HCT116 (cell line): ENCODE measurements at regions not wholly inside any gene's neighbourhood (a gene's known extent, or its start where the extent isn't known, plus 50 kb on each side); places are given as distances from the start of the nearest gene placed in this dataset.

Experiments used
- ATAC-seq: fragments of 200-7000 bp; cut with Tn5 transposase; 2 replicates; pipeline ENCODE4 v1.9.1; 2020; ENCODE audit warnings: mild to moderate bottlenecking, moderate library complexity
- BruUV-seq: library from RNA; stranded (reverse); fragments of 400-500 nt; replicated peaks from 2 replicates; lab custom pipeline; 2021; lab: Mats Ljungman, UMichigan
- CTCF ChIA-PET: fragments of 300-600 bp; sonication (Branson Sonifier 250); formaldehyde crosslinking; loops from one replicate; lab custom pipeline; 2021; ENCODE audit warnings: antibody characterized with exemption; lab: Charles Lee
- POLR2A ChIA-PET: fragments of 300-600, 350-600 bp; sonication (Branson Sonifier 250); formaldehyde crosslinking; loops from one replicate; lab custom pipeline; 2021; ENCODE audit warnings: antibody characterized with exemption; lab: Charles Lee
- RAD21 ChIA-PET, 2 experiments: fragments of 300-600 bp; sonication (Branson Sonifier 250); formaldehyde crosslinking; loops; one replicate each; lab custom pipeline; 2023; ENCODE audit warnings: low total read pairs in 2 of 2; ENCODE audit not compliant: uncharacterized antibody in 2 of 2, unreplicated experiment in 2 of 2, low non-redundant PET in 1 of 2; lab: Charles Lee
- DNase-seq: peaks from one replicate; pipeline ENCODE4 v3.0.0-alpha.2; 2010; ENCODE audit warnings: low read depth, low spot score
- H2AFZ ChIP-seq: fragments of 200-600 bp; shearing (Covaris generic), sonication (generic); 2 replicates; pipeline ENCODE4 v1.6.1; 2017; ENCODE audit warnings: low read depth, mixed run types, mixed read lengths, antibody characterized with exemption, low read length; ENCODE audit not compliant: poor library complexity, severe bottlenecking
- H3K27ac ChIP-seq: 2 replicates; pipeline ENCODE4 v1.5.1; 2012; ENCODE audit warnings: low read depth, low read length
- H3K27me3 ChIP-seq: fragments of 200-600 bp; sonication (generic); 2 replicates; pipeline ENCODE4 v1.6.1; 2016; ENCODE audit warnings: mixed run types, low read length, mixed read lengths; ENCODE audit not compliant: insufficient read depth
- H3K36me3 ChIP-seq, 2 experiments: fragments of 200-500 bp in 1 of 2; fragments of 200-600 bp in 1 of 2; sonication (Bioruptor generic) in 1 of 2; sonication (generic) in 1 of 2; 2 replicates each; pipeline versions ENCODE4 v1.5.1 to v1.6.1; 2014 to 2016; ENCODE audit warnings: low read length in 2 of 2, inconsistent platforms in 1 of 2, mixed read lengths in 1 of 2, mixed run types in 1 of 2; ENCODE audit not compliant: insufficient read depth in 2 of 2, control insufficient read depth in 1 of 2
- H3K4me1 ChIP-seq, 2 experiments: fragments of 200-600 bp in 1 of 2; sonication (generic) in 1 of 2; 2 replicates each; pipeline versions ENCODE4 v1.5.1 to v1.6.1; 2012 to 2017; ENCODE audit warnings: low read length in 2 of 2, inconsistent platforms in 1 of 2, mild to moderate bottlenecking in 1 of 2, mixed read lengths in 1 of 2, mixed run types in 1 of 2, moderate library complexity in 1 of 2; ENCODE audit not compliant: insufficient read depth in 2 of 2, control insufficient read depth in 1 of 2
- H3K4me2 ChIP-seq: fragments of 200-600 bp; sonication (generic); 2 replicates; pipeline ENCODE4 v1.6.1; 2017; ENCODE audit warnings: mixed run types, low read length, mixed read lengths
- H3K4me3 ChIP-seq, 2 experiments: fragments of 200-600 bp in 1 of 2; sonication (generic) in 1 of 2; replicated peaks in 1 of 2; 2 replicates each; pipeline ENCODE4 v1.5.1; 2011 to 2016; ENCODE audit warnings: low read length in 2 of 2, control low read depth in 1 of 2, low read depth in 1 of 2, mild to moderate bottlenecking in 1 of 2, mixed read lengths in 1 of 2, mixed run types in 1 of 2
- H3K79me2 ChIP-seq: fragments of 200-600 bp; sonication (generic); 2 replicates; pipeline ENCODE4 v1.6.1; 2017; ENCODE audit warnings: mild to moderate bottlenecking, mixed run types, low read length, moderate library complexity, mixed read lengths; ENCODE audit not compliant: insufficient read depth
- H3K9ac ChIP-seq: fragments of 200-600 bp; sonication (generic); 2 replicates; pipeline ENCODE4 v1.6.1; 2016; ENCODE audit warnings: low read length, mixed read lengths
- H3K9me2 ChIP-seq: fragments of 200-600 bp; sonication (generic), shearing (Covaris generic); 2 replicates; pipeline ENCODE4 v1.6.1; 2017; ENCODE audit warnings: mixed run types, mild to moderate bottlenecking, moderate library complexity; ENCODE audit not compliant: insufficient read depth
- H3K9me3 ChIP-seq, 2 experiments: fragments of 200-500 bp in 1 of 2; fragments of 200-600 bp in 1 of 2; sonication (Bioruptor generic) in 1 of 2; sonication (generic) in 1 of 2; 2 replicates each; pipeline ENCODE4 v1.6.1; 2014 to 2017; ENCODE audit warnings: low read length in 2 of 2, mixed read lengths in 2 of 2, inconsistent platforms in 1 of 2, low read depth in 1 of 2, mild to moderate bottlenecking in 1 of 2, mixed run types in 1 of 2, moderate library complexity in 1 of 2; ENCODE audit not compliant: control insufficient read depth in 1 of 2, insufficient read depth in 1 of 2
- H4K20me1 ChIP-seq: fragments of 200-600 bp; sonication (generic), shearing (Covaris generic); 2 replicates; pipeline ENCODE4 v1.6.1; 2017; ENCODE audit warnings: mixed run types, mild to moderate bottlenecking, moderate library complexity; ENCODE audit not compliant: insufficient read depth
- FOSL1 ChIP-seq: IDR thresholded peaks from 2 replicates; pipeline ENCODE4 v1.6.1; 2012; ENCODE audit warnings: low read depth
- POLR2A ChIP-seq: IDR thresholded peaks from 2 replicates; pipeline ENCODE4 v1.7.0; 2011; ENCODE audit warnings: borderline replicate concordance; ENCODE audit not compliant: insufficient read depth, insufficient read length; ENCODE audit errors: extremely low read depth
- RAD21 ChIP-seq: IDR thresholded peaks from 2 replicates; pipeline ENCODE4 v1.6.1; 2012; ENCODE audit warnings: low read depth, mild to moderate bottlenecking
- SP1 ChIP-seq: IDR thresholded peaks from 2 replicates; pipeline ENCODE4 v1.6.1; 2012; ENCODE audit warnings: low read depth
- YY1 ChIP-seq: IDR thresholded peaks from 2 replicates; pipeline ENCODE4 v1.6.1; 2011; ENCODE audit warnings: low read length, low read depth, moderate library complexity, mild to moderate bottlenecking; ENCODE audit not compliant: insufficient replicate concordance; ENCODE audit errors: extremely low read depth
- ZFX ChIP-seq: fragments of 450-650 bp; IDR thresholded peaks from 2 replicates; pipeline ENCODE4 v1.6.1; 2017
- intact Hi-C: fragments of 100-400 bp; cut with micrococcal nuclease; formaldehyde crosslinking; loops from 2 replicates; pipeline ENCODE4 v1.10.0; 2022
- TF ChIP-seq, protein P1 (sequence below): IDR thresholded peaks from 2 replicates; pipeline ENCODE4 v1.6.1; 2011; ENCODE audit warnings: mild to moderate bottlenecking, low read length, moderate library complexity; ENCODE audit not compliant: insufficient replicate concordance; ENCODE audit errors: extremely low read depth
- TF ChIP-seq, protein P2 (sequence below): IDR thresholded peaks from 2 replicates; pipeline ENCODE4 v1.6.1; 2012

DNA sequence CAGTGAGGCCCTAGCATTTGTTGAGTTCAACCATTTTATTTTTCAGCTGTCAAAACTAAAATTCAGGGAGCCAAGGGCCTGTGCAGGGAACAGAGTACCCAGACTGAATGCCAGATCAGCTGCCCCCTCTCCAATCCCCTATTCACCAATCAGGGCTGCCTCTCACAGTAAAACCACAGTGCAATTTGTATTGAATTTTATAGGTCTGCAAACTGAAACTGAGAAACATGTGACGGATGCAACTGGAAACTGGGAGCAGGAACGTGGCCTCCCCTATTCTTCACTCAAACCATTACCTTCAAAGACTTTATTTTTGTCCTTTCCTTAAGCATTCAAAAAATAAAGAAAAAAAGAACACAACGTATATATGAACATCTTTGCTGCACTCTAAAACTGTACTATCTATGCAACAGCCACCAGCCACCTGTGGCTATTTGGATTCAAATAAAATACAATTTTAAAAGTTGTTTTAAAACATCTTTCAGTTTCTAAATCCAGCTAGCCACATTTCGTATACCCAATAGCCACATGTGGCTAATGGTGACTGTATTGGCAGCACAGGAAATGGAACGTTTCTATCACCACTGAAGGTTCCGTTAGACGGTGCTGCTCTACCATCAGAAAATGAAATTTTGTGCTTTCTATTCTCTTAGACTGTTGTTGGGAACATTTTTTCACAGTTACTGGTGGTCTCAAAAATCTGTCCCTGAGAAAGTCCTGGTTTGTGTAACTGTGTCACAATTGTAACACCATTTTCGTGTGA lies 371.3 kb upstream of the FAR2 start:
- no TSS peak for BruUV-seq
- H3K4me1 ChIP-seq = no peaks in the 10 kb centered on the region
- H3K9me3 ChIP-seq = no peaks in the 10 kb centered on the region
- TF ChIP-seq FOSL1 (no peak), POLR2A (no peak), ZFX (no peak), SP1 (no peak), YY1 (no peak), RAD21 (no peak)
- TF ChIP-seq, protein P1, sequence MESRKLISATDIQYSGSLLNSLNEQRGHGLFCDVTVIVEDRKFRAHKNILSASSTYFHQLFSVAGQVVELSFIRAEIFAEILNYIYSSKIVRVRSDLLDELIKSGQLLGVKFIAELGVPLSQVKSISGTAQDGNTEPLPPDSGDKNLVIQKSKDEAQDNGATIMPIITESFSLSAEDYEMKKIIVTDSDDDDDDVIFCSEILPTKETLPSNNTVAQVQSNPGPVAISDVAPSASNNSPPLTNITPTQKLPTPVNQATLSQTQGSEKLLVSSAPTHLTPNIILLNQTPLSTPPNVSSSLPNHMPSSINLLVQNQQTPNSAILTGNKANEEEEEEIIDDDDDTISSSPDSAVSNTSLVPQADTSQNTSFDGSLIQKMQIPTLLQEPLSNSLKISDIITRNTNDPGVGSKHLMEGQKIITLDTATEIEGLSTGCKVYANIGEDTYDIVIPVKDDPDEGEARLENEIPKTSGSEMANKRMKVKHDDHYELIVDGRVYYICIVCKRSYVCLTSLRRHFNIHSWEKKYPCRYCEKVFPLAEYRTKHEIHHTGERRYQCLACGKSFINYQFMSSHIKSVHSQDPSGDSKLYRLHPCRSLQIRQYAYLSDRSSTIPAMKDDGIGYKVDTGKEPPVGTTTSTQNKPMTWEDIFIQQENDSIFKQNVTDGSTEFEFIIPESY = no peak
- TF ChIP-seq, protein P2, sequence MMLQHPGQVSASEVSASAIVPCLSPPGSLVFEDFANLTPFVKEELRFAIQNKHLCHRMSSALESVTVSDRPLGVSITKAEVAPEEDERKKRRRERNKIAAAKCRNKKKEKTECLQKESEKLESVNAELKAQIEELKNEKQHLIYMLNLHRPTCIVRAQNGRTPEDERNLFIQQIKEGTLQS = no peak
- CTCF ChIA-PET = no interaction called here
- no peaks in the 10 kb centered on the region for H4K20me1 ChIP-seq
- ATAC-seq (no peak), DNase-seq (no peak)
- H2AFZ ChIP-seq = no peak overlapping the region
- H3K27ac ChIP-seq = no peak overlapping the region
- RAD21 ChIA-PET = no interaction called here
- no peak overlapping the region for H3K4me2 ChIP-seq
- no peaks in the 10 kb centered on the region for H3K36me3 ChIP-seq
- POLR2A ChIA-PET = no interaction called here
- H3K4me3 ChIP-seq = no peak overlapping the region
- H3K9me2 ChIP-seq = no peaks in the 10 kb centered on the region
- intact Hi-C loops = no loop called here
- no peak overlapping the region for H3K9ac ChIP-seq
- no peaks in the 10 kb centered on the region for H3K79me2 ChIP-seq
- H3K27me3 ChIP-seq = no peaks in the 10 kb centered on the region
